Psoas muscle (tissue), 7 donors: ENCODE measurements at regions not wholly inside any gene's neighbourhood (a gene's known extent, or its start where the extent isn't known, plus 50 kb on each side); places are given as distances from the start of the nearest gene placed in this dataset.

Experiments
- ATAC-seq, 4 donors: fragments of 200-7000 bp; cut with Tn5 transposase; one replicate each; pipeline ENCODE4 v1.9.1; 2020; ENCODE audit warnings: moderate library complexity in 3 of 4, mild to moderate bottlenecking in 2 of 4
- DNase-seq, 2 donors: peaks; one replicate each; pipeline ENCODE4 v3.0.0-alpha.2; 2020
- H3K27ac ChIP-seq: fragments of 200-600 bp; one replicate; pipeline ENCODE4 v1.8.0; 2022
- H3K27me3 ChIP-seq, 3 donors: fragments of 200-600 bp in 1 of 3; one replicate each; pipeline versions ENCODE4 v1.6.1 to v1.8.0; 2013 to 2022; ENCODE audit warnings: low read length in 2 of 3, mild to moderate bottlenecking in 2 of 3, moderate library complexity in 1 of 3; ENCODE audit not compliant: insufficient read depth in 3 of 3
- H3K36me3 ChIP-seq, 2 donors: fragments of 200-600 bp in 1 of 2; one replicate each; pipeline versions ENCODE4 v1.6.1 to v1.8.0; 2013 to 2022; ENCODE audit warnings: low read depth in 1 of 2, mild to moderate bottlenecking in 1 of 2, moderate library complexity in 1 of 2; ENCODE audit not compliant: insufficient read depth in 1 of 2
- H3K4me1 ChIP-seq: fragments of 200-600 bp; one replicate; pipeline ENCODE4 v1.8.0; 2022
- H3K4me3 ChIP-seq: fragments of 200-600 bp; one replicate; pipeline ENCODE4 v1.8.0; 2022; ENCODE audit warnings: mild to moderate bottlenecking
- H3K9me3 ChIP-seq: fragments of 200-600 bp; one replicate; pipeline ENCODE4 v1.8.0; 2022
- CTCF ChIP-seq: fragments of 200-600 bp; IDR thresholded peaks from one replicate; pipeline ENCODE4 v1.8.0; 2022; ENCODE audit warnings: antibody characterized with exemption
- WGBS, 3 donors: extraction: QIAGEN DNeasy Blood & Tissue Kit; methylation state at CpG; one replicate each; pipeline versions ENCODE4 v1.1.6 to v1.1.7; 2013; 5-methylcytosine and 5-hydroxymethylcytosine counted together
- intact Hi-C, 2 donors: fragments of 100-400 bp; cut with DNase I; formaldehyde crosslinking; loops; one replicate each; pipeline versions ENCODE4 v1.11.0 to v1.14.2; 2022
- donor health status: healthy with polysubstance abuse.
- donor health status: DM: no; HTN: no; CAD: no; lungs with moderate emphysema.
- donor health status: Bipolar disorder and iron deficiency.
- donor health status: healthy.
- donor health status: DM: yes; HTN: yes; CAD: no.
- donor health status: DM: no; HTN: no; CAD: no.
- donor health status: DM: yes; HTN: yes; CAD: no.

- no peak overlapping the region for H3K4me3 ChIP-seq
- intact Hi-C loops: no loop called here
- DNase-seq (no peak), ATAC-seq (no peak)
- no peaks in the 10 kb centered on the region for H3K9me3 ChIP-seq
- TF ChIP-seq CTCF: no peak
- no peaks in the 10 kb centered on the region for H3K4me1 ChIP-seq
- H3K27me3 ChIP-seq: no peaks in the 10 kb centered on the region
- 71 to 75% (median 75%) methylated on average over 7 of the region's 7 CpGs for WGBS, 3 donors
- H3K36me3 ChIP-seq: no peaks in the 10 kb centered on the region
- no peak overlapping the region for H3K27ac ChIP-seq
These were observed 697.5 kb downstream of the SEMA5A start for GRCh38 chr5:8848366-8848765.

GRCh38 chr5:8848997-8849594, 696.8 kb downstream of the SEMA5A start:
- no peak overlapping the region for H3K27ac ChIP-seq
- WGBS, 3 donors: 65 to 76% (median 71%) methylated on average over 3 of the region's 3 CpGs
- intact Hi-C loops: no loop called here
- DNase-seq: no peak
- H3K4me3 ChIP-seq: no peak overlapping the region
- no peaks in the 10 kb centered on the region for H3K27me3 ChIP-seq
- no peak for TF ChIP-seq CTCF
- no peak for ATAC-seq
- H3K4me1 ChIP-seq: no peaks in the 10 kb centered on the region
- no peaks in the 10 kb centered on the region for H3K9me3 ChIP-seq
- H3K36me3 ChIP-seq: no peaks in the 10 kb centered on the region

GRCh38 chr5:8851101-8851500, 694.8 kb downstream of the SEMA5A start:
- H3K27ac ChIP-seq: no peak overlapping the region
- no peaks in the 10 kb centered on the region for H3K27me3 ChIP-seq
- H3K9me3 ChIP-seq: no peaks in the 10 kb centered on the region
- ATAC-seq (no peak), DNase-seq (no peak)
- no peak overlapping the region for H3K4me3 ChIP-seq
- no peak for TF ChIP-seq CTCF
- WGBS, 3 donors: 75 to 86% (median 78%) methylated on average over 2 of the region's 2 CpGs
- intact Hi-C loops: no loop called here
- H3K4me1 ChIP-seq: no peaks in the 10 kb centered on the region
- H3K36me3 ChIP-seq: no peaks in the 10 kb centered on the region

DNA sequence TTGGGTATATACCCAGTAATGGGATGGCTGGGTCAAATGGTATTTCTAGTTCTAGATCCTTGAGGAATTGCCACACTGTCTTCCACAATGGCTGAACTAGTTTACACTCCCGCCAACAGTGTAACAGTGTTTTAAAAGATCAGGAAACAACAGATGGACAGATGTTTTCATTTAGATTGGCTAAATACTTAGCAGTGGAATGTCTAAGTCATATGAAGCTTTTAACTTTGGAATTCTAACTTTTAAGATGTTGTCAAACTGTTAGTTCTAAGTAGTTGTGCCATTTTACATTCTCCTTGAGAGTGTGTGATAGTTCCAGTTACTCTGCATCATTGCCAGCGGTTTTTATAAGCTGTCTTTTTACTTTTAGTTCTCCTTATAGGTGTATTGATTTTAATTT, 688.8 kb downstream of the SEMA5A start:
- H3K9me3 ChIP-seq: no peaks in the 10 kb centered on the region
- no peaks in the 10 kb centered on the region for H3K4me1 ChIP-seq
- DNase-seq (no peak), ATAC-seq (no peak)
- H3K4me3 ChIP-seq: no peak overlapping the region
- no peaks in the 10 kb centered on the region for H3K36me3 ChIP-seq
- 40 to 46% (median 43%) methylated on average over 2 of the region's 2 CpGs for WGBS, 3 donors
- TF ChIP-seq CTCF: no peak
- no peaks in the 10 kb centered on the region for H3K27me3 ChIP-seq
- H3K27ac ChIP-seq: no peak overlapping the region
- intact Hi-C loops: no loop called here

DNA sequence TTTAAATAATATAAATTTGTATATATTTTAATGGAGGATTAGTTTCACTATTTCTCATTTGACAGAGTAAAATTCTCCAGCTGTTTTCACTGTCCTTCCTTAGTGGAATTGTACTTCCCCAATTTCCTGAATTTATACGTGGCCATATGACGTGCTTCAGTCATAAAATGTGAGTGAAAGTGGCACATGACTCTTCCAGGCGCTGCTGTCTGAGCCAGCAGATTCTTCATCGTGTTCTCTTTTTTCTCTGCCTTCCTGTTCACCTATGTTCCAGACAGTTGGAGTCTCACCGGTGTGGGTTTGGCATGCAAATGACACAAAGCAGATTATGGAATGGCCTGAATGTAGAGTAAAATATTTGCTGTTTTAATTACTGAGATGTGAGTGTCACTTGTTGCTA, 684.1 kb downstream of the SEMA5A start:
- Histone ChIP-seq H3K36me3 (no peaks in the 10 kb centered on the region), H3K4me1 (no peaks in the 10 kb centered on the region), H3K4me3 (no peak overlapping the region), H3K27ac (no peak overlapping the region), H3K9me3 (no peaks in the 10 kb centered on the region), H3K27me3 (no peaks in the 10 kb centered on the region)
- ATAC-seq (no peak), DNase-seq (no peak)
- no peak for TF ChIP-seq CTCF
- 30 to 41% (median 34%) methylated on average over 5 of the region's 5 CpGs for WGBS, 3 donors
- intact Hi-C loops: no loop called here
